ENCODE measurements at regions not wholly inside any gene's neighbourhood (a gene's known extent, or its start where the extent isn't known, plus 50 kb on each side); places are given as distances from the start of the nearest gene placed in this dataset.
A peak's percentile ranks its signal among the peaks of the same experiment; 100 is the strongest.
"Not testable (repeated sequence)": the region's sequence is repeated elsewhere in the genome, so short reads cannot be mapped to it uniquely, and the experiment has no call there.

DNA sequence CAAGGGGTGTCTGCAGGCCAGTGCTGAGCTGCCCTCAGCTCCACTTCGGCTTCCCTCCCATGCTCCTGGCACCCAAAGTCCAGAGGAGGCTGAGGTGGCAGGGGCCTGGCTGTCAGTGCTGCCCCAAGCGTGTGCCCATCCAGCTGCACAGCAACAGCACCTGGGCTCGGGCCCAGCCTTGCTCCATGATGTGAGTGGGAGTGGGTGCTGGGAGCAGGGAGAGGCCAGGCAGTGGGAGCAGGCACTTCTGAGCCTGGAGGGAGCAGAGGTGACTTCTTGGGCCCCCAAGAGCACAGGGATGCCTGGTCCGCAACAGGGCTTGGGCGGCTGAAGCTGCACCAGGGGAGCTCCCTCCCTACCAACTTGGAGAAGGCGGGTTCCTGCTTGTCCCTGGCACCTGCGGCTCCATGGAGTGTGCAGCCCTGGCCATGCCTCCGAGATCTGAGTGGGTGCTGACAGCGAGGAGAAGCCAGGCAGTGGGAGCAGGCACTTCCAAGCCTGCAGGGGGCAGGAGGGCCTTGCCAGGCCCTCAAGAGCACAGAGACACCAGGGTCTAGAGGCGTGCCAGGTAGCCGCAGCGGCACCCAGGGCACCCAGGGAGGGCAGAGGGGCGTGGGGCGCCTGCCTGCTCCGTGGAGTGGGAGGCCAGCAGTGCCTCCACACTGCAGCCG lies 366.7 kb upstream of the SGO1 start:
- H3K4me3 ChIP-seq (replicated peaks in 1 of 2; ENCODE audit: low read depth in 2 of 2, low read length in 2 of 2) = no peak overlapping the region
- DNase-seq (ENCODE audit: low read depth in 2 of 2) = no peak
- TF ChIP-seq, protein P1, sequence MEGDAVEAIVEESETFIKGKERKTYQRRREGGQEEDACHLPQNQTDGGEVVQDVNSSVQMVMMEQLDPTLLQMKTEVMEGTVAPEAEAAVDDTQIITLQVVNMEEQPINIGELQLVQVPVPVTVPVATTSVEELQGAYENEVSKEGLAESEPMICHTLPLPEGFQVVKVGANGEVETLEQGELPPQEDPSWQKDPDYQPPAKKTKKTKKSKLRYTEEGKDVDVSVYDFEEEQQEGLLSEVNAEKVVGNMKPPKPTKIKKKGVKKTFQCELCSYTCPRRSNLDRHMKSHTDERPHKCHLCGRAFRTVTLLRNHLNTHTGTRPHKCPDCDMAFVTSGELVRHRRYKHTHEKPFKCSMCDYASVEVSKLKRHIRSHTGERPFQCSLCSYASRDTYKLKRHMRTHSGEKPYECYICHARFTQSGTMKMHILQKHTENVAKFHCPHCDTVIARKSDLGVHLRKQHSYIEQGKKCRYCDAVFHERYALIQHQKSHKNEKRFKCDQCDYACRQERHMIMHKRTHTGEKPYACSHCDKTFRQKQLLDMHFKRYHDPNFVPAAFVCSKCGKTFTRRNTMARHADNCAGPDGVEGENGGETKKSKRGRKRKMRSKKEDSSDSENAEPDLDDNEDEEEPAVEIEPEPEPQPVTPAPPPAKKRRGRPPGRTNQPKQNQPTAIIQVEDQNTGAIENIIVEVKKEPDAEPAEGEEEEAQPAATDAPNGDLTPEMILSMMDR (IDR thresholded peaks at IDR 0.05; ENCODE audit: low read depth, low read length) = no peak

DNA sequence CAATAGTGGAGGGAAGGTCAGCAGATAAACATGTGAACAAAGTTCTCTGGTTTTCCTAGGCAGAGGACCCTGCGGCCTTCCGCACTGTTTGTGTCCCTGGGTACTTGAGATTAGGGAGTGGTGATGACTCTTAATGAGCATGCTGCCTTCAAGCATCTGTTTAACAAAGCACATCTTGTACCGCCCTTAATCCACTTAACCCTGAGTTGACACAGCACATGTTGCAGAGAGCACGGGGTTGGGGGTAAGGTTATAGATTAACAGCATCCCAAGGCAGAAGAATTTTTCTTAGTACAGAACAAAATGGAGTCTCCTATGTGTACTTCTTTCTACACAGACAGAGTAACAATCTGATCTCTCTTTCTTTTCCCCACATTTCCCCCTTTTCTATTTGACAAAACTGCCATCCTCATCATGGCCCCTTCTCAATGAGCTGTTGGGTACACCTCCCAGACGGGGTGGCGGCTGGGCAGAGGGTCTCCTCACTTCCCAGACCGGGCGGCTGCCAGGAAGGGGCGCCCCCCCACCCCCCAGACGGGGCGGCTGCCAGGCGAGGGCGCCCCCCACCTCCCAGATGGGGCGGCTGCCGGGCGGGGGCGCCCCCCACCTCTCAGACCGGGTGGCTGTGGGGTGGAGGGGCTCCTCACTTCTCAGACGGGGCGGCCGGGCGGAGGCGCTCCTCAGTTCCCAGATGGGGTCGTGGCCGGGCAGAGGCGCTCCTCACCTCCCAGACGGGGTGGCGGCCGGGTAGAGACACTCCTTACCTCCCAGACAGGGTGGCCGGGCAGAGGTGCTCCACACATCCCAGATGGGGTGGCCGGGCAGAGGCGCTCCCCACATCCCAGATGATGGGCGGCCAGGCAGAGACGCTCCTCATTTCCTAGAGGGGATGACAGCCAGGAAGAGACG lies 361.6 kb upstream of the SGO1 start:
- DNase-seq (ENCODE audit: low read depth in 2 of 2) = not testable (repeated sequence)

DNA sequence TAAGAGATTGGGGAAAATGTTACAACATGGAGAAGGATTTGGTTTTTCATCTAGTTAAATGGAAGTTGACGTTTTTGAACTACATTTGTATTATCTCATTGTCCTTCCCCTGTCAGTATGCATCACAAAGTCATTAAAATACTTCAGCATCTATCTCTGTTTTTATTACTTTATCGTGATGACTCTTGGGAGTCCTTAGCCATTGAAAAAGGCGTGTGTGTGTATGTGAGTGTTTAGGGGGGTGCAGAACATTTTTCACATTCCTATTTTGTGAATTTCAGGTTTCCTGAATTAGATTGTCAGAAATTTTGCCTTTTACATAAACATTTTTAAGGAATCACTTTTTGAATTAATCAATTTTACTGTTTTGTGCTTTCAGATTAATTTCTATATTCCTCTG lies 360.6 kb upstream of the SGO1 start:
- no peak overlapping the region for H3K4me3 ChIP-seq (replicated peaks in 1 of 2; ENCODE audit: low read depth in 2 of 2, low read length in 2 of 2)
- DNase-seq (ENCODE audit: low read depth in 2 of 2) = peak in 1 of 2 donors; percentile 47
- TF ChIP-seq, protein P1 (IDR thresholded peaks at IDR 0.05; ENCODE audit: low read depth, low read length) = no peak

More for the DNA sequence above, 361.6 kb upstream of the SGO1 start:
- not testable (repeated sequence) for H3K4me3 ChIP-seq (replicated peaks in 1 of 2; ENCODE audit: low read depth in 2 of 2, low read length in 2 of 2)

DNA sequence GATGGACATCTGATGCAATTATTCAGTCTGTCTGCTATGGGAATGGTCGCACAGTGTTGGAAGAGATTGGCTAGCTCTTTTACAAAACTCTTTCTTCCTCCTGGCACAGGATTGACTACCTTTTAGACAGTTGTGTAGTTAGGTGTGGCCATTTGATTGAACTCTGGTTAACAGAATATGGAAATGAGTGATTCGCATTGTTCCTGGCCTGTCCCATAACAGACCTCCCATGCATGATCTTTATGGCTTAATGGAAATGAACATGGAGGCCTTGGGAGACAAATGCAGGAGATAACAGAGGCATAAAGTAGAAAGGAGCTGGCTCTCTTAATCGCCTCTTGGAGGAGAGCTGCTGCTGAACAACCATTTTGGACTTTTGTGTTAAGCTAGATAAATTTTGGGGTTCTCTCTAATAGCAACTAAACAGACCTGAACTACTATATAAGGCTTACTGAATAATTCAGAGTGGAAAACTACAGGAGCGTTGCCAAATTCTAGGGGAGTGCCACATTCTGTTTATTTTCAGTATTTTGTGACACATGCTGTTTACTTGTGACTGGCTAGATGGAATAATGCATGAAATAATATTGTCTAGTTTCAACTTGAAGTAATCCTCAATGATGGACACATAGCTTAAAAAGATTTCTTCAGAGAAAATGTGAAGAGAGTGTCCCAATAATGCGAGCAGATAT lies 357.7 kb upstream of the SGO1 start:
- TF ChIP-seq, protein P1 (IDR thresholded peaks at IDR 0.05; ENCODE audit: low read depth, low read length) = no peak
- DNase-seq (ENCODE audit: low read depth in 2 of 2) = no peak

DNA sequence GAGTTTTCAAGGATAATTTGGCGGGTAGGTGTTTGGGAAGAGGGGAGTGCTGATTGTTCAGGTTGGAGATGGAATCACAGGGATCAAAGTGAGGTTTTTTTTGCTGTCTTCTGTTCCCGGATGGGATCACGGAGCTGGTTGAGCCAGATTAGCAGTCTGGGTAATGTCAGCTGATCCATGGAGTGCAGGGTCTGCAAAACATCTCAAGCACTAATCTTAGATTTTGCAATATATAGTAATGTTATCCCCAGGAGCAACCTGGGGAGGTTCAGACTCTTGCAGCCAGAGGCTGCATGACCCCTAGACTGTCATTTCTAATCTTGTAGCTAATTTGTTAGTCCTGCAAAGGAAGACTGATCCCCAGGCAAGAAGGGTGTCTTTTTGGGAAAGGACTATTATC lies 354.1 kb upstream of the SGO1 start:
- TF ChIP-seq, protein P1 (IDR thresholded peaks at IDR 0.05; ENCODE audit: low read depth, low read length) = no peak

More for the DNA sequence above, 357.7 kb upstream of the SGO1 start:
- no peak overlapping the region for H3K4me3 ChIP-seq (replicated peaks in 1 of 2; ENCODE audit: low read depth in 2 of 2, low read length in 2 of 2)

DNA sequence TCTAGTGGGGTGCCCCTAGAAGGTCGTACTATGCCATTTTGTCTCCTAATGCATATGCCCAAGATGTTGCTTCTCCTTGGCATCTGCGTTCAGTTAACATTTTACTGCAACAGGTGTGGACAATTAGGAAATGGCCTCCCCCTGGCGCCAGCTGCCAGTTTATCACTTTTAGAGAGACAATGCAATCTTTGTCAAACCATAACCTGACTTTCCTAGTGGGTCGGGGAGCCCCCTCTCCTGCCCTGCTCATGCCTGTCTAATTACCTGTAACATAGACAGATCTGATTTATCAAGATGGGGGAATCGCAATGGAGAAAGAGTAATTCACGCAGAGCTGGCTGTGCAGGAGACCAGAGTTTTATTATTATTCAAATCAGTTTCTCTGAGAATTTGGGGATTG lies 353.7 kb upstream of the SGO1 start:
- H3K4me3 ChIP-seq (replicated peaks in 1 of 2; ENCODE audit: low read depth in 2 of 2, low read length in 2 of 2) = no peak overlapping the region
- DNase-seq (ENCODE audit: low read depth in 2 of 2) = no peak
- TF ChIP-seq, protein P1 (IDR thresholded peaks at IDR 0.05; ENCODE audit: low read depth, low read length) = no peak

More for the DNA sequence above, 354.1 kb upstream of the SGO1 start:
- DNase-seq (ENCODE audit: low read depth in 2 of 2) = no peak
- H3K4me3 ChIP-seq (replicated peaks in 1 of 2; ENCODE audit: low read depth in 2 of 2, low read length in 2 of 2) = no peak overlapping the region

DNA sequence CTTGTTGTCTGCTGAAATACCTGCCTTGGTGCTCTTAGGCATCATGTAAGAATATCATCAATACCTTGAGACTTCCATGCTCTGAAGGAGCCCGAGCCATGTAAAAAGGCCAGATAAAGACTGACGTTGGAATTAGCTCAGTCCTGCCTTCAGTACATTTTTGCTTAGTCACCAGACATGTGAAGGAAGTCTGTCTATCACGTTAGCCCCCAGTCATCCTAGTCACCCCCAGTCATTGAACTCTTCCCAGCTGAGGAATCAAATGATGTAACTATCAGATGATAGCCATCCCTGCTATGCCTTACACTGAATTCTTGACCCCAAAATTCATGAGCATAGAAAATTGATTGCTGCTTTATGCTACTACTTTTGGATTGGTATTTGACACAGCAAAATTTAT lies 351.2 kb upstream of the SGO1 start:
- DNase-seq (ENCODE audit: low read depth in 2 of 2) = no peak
- H3K4me3 ChIP-seq (replicated peaks in 1 of 2; ENCODE audit: low read depth in 2 of 2, low read length in 2 of 2) = no peak overlapping the region
- TF ChIP-seq, protein P1 (IDR thresholded peaks at IDR 0.05; ENCODE audit: low read depth, low read length) = no peak

All from cardiac fibroblast (primary cell).